Endodermal cell (in vitro differentiated cells): ENCODE measurements at regions not wholly inside any gene's neighbourhood (a gene's known extent, or its start where the extent isn't known, plus 50 kb on each side); places are given as distances from the start of the nearest gene placed in this dataset.

ENCODE experiments used
- DNase-seq: peaks from one replicate; pipeline ENCODE4 v3.0.0-alpha.2; 2017
- H3K27ac ChIP-seq: 2 replicates; pipeline ENCODE4 v1.5.1; 2013; ENCODE audit warnings: mild to moderate bottlenecking, low read depth, low read length, moderate library complexity
- H3K27me3 ChIP-seq: 2 replicates; pipeline ENCODE4 v1.6.1; 2013; ENCODE audit warnings: mild to moderate bottlenecking, low read length, moderate library complexity; ENCODE audit not compliant: insufficient read depth, control insufficient read depth, poor library complexity, severe bottlenecking
- H3K36me3 ChIP-seq: 2 replicates; pipeline ENCODE4 v1.7.0; 2013; ENCODE audit warnings: mild to moderate bottlenecking, low read length, moderate library complexity; ENCODE audit not compliant: control insufficient read depth, insufficient read depth
- H3K4me1 ChIP-seq: one replicate; pipeline ENCODE4 v1.7.0; 2013; ENCODE audit warnings: low read length; ENCODE audit not compliant: control insufficient read depth, insufficient read depth
- H3K4me3 ChIP-seq: 2 replicates; pipeline ENCODE4 v1.5.1; 2013; ENCODE audit warnings: mild to moderate bottlenecking, low read length, moderate library complexity
- H3K9ac ChIP-seq: 2 replicates; pipeline ENCODE4 v1.6.1; 2013; ENCODE audit warnings: mild to moderate bottlenecking, low read length, moderate library complexity; ENCODE audit not compliant: poor library complexity, severe bottlenecking; ENCODE audit errors: extremely low read depth
- H3K9me3 ChIP-seq: 2 replicates; pipeline ENCODE4 v1.6.1; 2013; ENCODE audit warnings: mild to moderate bottlenecking, low read length, moderate library complexity; ENCODE audit not compliant: control insufficient read depth
- H3K27ac Mint-ChIP-seq: 2 replicates; pipeline ENCODE4 v1.8.0; 2020; ENCODE audit warnings: mixed read lengths
- H3K27me3 Mint-ChIP-seq: 2 replicates; pipeline ENCODE4 v1.8.0; 2021; ENCODE audit warnings: mild to moderate bottlenecking, mixed read lengths; ENCODE audit not compliant: insufficient read depth
- H3K36me3 Mint-ChIP-seq: 2 replicates; pipeline ENCODE4 v1.8.0; 2020; ENCODE audit warnings: low read depth, mixed read lengths
- H3K4me1 Mint-ChIP-seq: 2 replicates; pipeline ENCODE4 v1.8.0; 2020; ENCODE audit warnings: mixed read lengths
- H3K4me3 Mint-ChIP-seq: 2 replicates; pipeline ENCODE4 v1.8.0; 2020; ENCODE audit warnings: mild to moderate bottlenecking, moderate library complexity, mixed read lengths
- H3K9me3 Mint-ChIP-seq: 2 replicates; pipeline ENCODE4 v1.8.0; 2020; ENCODE audit warnings: mild to moderate bottlenecking, mixed read lengths
- CTCF ChIP-seq: fragments of 200-600 bp; sonication (generic); conservative IDR thresholded peaks from 2 replicates; pipeline ENCODE4 v1.5.0; 2021; ENCODE audit warnings: antibody characterized with exemption, mild to moderate bottlenecking
- WGBS, 2 experiments: methylation state at CpG; one replicate each; pipeline versions ENCODE4 v1.1.5 to v1.1.7; 2013; ENCODE audit warnings: missing lambda C conversion rate in 2 of 2, mixed read lengths in 1 of 2; ENCODE audit not compliant: insufficient coverage in 1 of 2, insufficient read length in 1 of 2; 5-methylcytosine and 5-hydroxymethylcytosine counted together

- Mint-ChIP-seq H3K27ac (no peak overlapping the region), H3K4me1 (no peaks in the 10 kb centered on the region), H3K27me3 (no peaks in the 10 kb centered on the region), H3K4me3 (no peak overlapping the region), H3K9me3 (no peaks in the 10 kb centered on the region), H3K36me3 (no peaks in the 10 kb centered on the region)
- no peak overlapping the region for H3K27ac ChIP-seq
- no peak overlapping the region for H3K4me3 ChIP-seq
- H3K9me3 ChIP-seq, result no peaks in the 10 kb centered on the region
- DNase-seq, result no peak
- no peak overlapping the region for H3K9ac ChIP-seq
- WGBS, 2 experiments, result 93 to 94% methylated on average over 3 to 6 of the region's 6 CpGs
- no peaks in the 10 kb centered on the region for H3K27me3 ChIP-seq
- H3K36me3 ChIP-seq, result no peaks in the 10 kb centered on the region
- TF ChIP-seq CTCF, result no peak
- no peaks in the 10 kb centered on the region for H3K4me1 ChIP-seq
Observed at GRCh38 chr5:136615251-136616119, 250.1 kb upstream of the TRPC7 start.

- Histone ChIP-seq H3K36me3 (no peaks in the 10 kb centered on the region), H3K4me3 (no peak overlapping the region), H3K9me3 (no peaks in the 10 kb centered on the region), H3K27ac (no peak overlapping the region), H3K4me1 (no peaks in the 10 kb centered on the region), H3K9ac (no peak overlapping the region), H3K27me3 (no peaks in the 10 kb centered on the region)
- no peaks in the 10 kb centered on the region for H3K36me3 Mint-ChIP-seq
- no peak for DNase-seq
- H3K4me3 Mint-ChIP-seq, result no peak overlapping the region
- TF ChIP-seq CTCF, result no peak
- no peaks in the 10 kb centered on the region for H3K9me3 Mint-ChIP-seq
- no peaks in the 10 kb centered on the region for H3K27me3 Mint-ChIP-seq
- H3K27ac Mint-ChIP-seq, result no peak overlapping the region
- H3K4me1 Mint-ChIP-seq, result no peaks in the 10 kb centered on the region
Observed at GRCh38 chr5:136613230-136613629, 247.9 kb upstream of the TRPC7 start.

GRCh38 chr5:136605638-136606037 is 240.3 kb upstream of the TRPC7 start:
- Mint-ChIP-seq H3K4me1 (no peaks in the 10 kb centered on the region), H3K27ac (no peak overlapping the region), H3K27me3 (no peaks in the 10 kb centered on the region), H3K9me3 (peaks cover 38% of the 10 kb centered on the region), H3K36me3 (peaks cover 15% of the 10 kb centered on the region), H3K4me3 (no peak overlapping the region)
- Histone ChIP-seq H3K27ac (no peak overlapping the region), H3K4me3 (no peak overlapping the region), H3K27me3 (no peaks in the 10 kb centered on the region), H3K36me3 (no peaks in the 10 kb centered on the region), H3K9me3 (peaks cover 23% of the 10 kb centered on the region), H3K4me1 (no peaks in the 10 kb centered on the region), H3K9ac (no peak overlapping the region)
- 86 to 88% methylated on average over 1 of the region's 1 CpG for WGBS, 2 experiments
- DNase-seq, result no peak
- TF ChIP-seq CTCF, result no peak
